VCaP (cell line): ENCODE measurements at regions not wholly inside any gene's neighbourhood (a gene's known extent, or its start where the extent isn't known, plus 50 kb on each side); places are given as distances from the start of the nearest gene placed in this dataset.

Source experiments
- H3K27ac ChIP-seq: fragments of 450-650 bp; 2 replicates; pipeline ENCODE4 v1.5.1; 2017
- CTCF ChIP-seq: fragments of 450-650 bp; conservative IDR thresholded peaks from 2 replicates; pipeline ENCODE4 v1.5.1; 2017; ENCODE audit warnings: mild to moderate bottlenecking, moderate library complexity

DNA sequence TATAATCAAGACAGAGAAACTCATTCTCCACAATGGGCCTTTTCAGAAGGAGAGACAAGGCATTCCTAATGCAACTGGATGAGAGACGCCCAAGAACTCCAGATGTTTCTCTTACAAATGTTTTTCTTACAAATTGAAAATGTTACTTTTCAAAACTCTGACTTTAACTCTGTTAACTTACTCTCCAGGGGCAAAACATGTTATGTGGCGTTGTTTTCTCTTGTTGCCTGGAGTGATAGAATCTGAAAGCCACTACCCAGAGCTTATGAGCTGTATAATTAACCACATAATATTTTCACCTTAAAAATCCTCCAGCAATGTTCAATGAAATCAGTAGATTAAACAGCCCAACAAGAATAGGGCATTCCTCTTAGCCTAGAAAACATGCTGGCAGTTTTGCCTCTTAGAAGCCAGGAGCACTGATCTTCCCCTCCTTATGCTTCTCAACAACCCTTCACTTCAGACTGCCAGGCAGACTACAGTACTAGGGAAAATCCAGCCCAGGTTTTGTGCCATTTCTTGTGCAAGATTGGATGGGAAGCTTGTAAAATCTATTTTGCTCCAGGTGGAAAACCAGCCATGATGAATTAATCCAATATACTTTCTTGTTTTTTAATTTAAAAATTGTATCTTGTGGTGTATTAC, 186.7 kb upstream of the GADL1 start:
- H3K27ac ChIP-seq, result no peak overlapping the region
- no peak for TF ChIP-seq CTCF

GRCh38 chr3:31086148-31086547, 191.7 kb upstream of the GADL1 start:
- peak overlapping the region; percentile 57 for H3K27ac ChIP-seq
- TF ChIP-seq CTCF, result no peak

GRCh38 chr3:31086698-31087097, 192.2 kb upstream of the GADL1 start:
- no peak for TF ChIP-seq CTCF
- peak overlapping the region; percentile 57 for H3K27ac ChIP-seq

- TF ChIP-seq CTCF, result no peak
- H3K27ac ChIP-seq, result no peak overlapping the region
Observed at GRCh38 chr3:31091748-31092147, 197.3 kb upstream of the GADL1 start.

GRCh38 chr3:31092748-31093589, 198.5 kb upstream of the GADL1 start:
- no peak overlapping the region for H3K27ac ChIP-seq
- no peak for TF ChIP-seq CTCF

- no peak for TF ChIP-seq CTCF
- no peak overlapping the region; the same call in 1 of the 2 replicates for H3K27ac ChIP-seq
Observed at GRCh38 chr3:31093606-31094005, 199.1 kb upstream of the GADL1 start.

- H3K27ac ChIP-seq, result no peak overlapping the region; the same call in 1 of the 2 replicates
- no peak for TF ChIP-seq CTCF
Observed at GRCh38 chr3:31094048-31094447, 199.6 kb upstream of the GADL1 start.
